NCI-H345 treated with DMSO at 0.1 percent for 48 hours (cell line): ENCODE measurements at regions not wholly inside any gene's neighbourhood (a gene's known extent, or its start where the extent isn't known, plus 50 kb on each side); places are given as distances from the start of the nearest gene placed in this dataset.
"Not testable (repeated sequence)": the region's sequence is repeated elsewhere in the genome, so short reads cannot be mapped to it uniquely, and the experiment has no call there.

Experiments used
- DNase-seq: peaks from one replicate; lab custom pipeline; 2025; ENCODE audit not compliant: unreplicated experiment; lab: John Stamatoyannopoulos, UW

DNA sequence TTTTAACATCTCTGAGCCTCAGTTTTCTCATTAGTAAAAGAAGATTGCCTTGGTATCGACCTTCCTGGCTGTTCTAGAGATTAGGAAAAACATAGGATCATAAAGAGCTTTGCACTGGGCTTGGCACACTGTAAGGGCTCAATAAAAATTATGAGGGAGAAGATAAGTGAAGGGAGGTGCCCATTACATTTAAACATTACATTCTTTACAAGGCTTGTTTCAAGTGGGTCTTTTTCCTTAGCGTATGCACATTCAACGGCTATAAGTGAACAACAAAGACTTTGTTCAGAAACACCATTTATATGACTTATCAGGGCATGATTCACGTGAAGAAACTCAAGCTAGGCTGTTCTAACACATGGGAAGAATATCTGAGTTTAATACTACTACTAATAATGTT, 351.9 kb upstream of the NPVF start:
- no peak for DNase-seq

DNA sequence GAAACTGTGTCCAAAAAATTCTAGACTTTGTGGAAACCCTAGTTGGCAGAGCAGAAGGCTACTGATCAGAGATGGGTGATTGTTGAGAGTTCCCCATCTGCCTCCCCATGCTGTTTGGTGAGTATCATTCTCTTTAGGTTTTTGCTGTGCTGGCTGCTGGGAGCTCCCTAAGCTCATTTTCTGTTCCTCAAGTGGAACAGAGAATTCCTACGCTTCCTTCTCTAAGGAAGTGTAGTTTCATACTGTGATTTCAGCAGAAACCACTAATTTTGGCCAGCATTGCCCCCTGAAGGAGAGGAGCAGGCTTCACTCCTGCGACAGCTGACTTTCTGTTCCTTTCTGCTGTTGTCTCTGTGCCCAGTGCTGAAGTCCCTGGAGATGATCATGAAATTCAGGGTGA, 355.3 kb upstream of the NPVF start:
- DNase-seq = no peak

DNA sequence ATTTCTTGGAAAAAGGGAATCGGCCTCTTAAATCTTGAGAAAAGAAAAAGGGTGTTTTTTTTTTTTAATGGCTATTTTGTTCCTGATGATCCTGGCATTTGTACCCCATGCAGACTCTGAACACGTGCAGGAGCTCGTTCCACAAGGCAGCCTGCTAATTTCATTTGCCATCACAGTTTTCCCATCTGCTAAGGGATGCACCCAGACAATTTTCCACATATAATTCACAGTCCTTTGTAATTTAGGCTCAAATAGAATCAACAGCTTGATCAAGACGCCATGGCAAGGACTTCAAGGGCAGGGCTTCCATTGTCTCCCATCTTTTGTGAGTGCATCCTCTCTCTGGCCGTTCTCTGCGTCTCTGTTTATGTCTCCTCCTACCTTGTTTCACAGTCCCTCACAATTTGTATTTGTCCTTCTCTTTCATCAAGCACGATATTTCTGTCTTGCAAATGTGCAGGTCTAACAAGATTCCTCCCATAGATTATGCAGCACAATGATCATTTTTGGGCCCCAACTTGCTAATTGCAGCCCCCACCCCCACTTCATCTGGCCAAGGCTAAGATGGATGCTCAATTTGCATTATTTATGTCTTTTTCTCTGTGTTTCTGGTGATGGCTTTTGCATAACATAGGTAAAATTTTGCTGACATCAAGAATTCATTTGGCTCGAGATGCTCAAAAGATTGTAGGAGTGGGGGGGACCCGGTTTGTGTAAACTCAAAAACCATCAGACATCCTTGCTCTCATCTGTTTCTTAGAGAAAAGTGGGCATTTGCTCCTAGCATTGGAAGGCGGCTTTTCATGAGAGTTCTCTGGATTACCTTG, 356.0 kb upstream of the NPVF start:
- no peak for DNase-seq

DNA sequence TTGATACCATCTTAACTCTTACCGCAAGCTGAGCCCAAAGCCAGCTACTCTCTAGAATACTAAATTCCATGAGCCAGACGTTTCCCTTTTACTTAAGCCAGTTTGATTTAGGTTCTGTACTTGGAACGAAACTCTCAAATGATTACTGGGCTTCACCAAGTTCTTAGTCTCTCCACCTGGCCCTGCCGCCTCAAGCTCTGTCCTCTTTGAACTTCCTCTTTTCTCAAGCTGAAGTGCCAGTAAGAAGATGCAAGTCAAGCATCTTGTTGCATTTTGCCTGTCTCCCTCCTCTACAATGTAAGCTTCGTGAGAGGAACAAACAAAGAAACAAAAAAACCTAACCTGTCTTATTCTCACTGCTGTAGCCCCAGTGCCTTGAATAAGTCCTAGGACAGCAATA, 358.2 kb upstream of the NPVF start:
- no peak for DNase-seq

DNA sequence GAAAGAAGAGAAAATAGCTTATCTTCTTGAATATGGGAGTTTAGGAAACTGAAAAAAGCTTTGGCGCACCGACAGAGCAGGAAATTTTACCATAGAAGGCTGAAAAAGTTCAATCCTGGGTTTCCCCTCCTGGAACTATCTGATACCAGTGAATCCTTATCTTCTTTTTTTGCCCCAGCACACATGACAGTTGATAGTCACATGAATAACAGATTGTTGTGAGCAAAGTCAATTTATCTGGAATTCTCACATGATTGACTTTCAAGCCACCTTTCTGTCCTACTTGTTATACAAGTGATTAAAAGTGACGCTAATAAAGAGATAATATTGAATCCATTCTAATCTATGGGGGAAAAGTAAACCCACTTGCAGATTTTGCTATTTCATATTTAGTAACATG, 365.8 kb upstream of the NPVF start:
- DNase-seq = no peak

DNA sequence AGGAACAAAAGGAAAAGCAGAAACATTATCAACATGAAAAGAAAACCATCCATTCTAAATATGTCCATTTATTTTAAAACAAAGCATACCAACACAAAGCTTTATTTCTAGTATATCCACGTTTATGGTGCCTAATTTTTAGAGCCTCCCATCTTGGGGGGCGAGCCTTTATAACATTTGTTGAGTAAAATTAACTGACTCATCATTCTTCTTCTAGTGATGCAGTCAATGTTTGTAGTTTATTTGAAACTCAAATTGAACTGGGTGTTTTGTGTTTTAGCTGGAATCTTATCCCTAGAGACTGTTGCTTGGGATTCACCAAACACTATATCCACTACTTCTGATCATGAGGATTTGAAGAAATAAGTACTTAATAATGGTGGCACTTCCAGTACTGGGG, 366.4 kb upstream of the NPVF start:
- no peak for DNase-seq

DNA sequence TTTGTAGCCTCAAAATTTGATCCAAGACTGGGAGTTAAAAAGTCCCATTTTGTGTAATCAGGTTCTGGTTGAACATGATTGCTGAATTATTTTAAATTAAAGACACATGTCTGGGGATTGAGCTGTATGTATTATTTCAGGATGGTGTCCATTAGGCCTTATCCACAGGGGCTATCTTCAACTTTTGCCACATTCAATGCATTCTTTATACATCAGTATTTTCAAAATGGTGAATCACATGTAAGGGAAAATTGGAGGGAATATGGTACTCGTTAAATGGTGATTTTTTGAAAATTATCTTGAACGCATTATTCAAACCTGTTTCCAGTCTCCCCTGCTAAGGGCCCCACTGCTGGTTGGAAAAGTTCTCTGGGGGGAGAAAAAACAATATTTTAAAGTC, 367.7 kb upstream of the NPVF start:
- no peak for DNase-seq

DNA sequence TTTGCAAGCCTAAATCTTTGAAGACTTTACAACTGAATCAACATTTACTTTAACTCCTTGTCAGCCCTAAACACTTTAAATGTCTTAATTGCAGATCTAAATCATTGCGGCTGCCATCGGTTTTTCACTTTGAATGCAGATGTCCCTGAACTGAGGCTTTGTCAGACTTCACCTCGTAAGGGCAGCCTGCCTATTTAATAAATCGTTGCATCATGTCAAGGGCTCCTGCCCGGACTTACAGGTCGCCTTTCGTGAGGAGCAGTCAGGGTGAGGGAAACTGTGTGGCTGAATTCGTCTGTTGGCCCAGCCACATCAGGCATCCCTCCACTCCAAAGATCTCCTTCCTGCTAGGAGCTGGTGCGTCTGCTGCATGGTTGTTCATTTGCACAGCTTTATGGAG, 368.2 kb upstream of the NPVF start:
- DNase-seq = no peak

DNA sequence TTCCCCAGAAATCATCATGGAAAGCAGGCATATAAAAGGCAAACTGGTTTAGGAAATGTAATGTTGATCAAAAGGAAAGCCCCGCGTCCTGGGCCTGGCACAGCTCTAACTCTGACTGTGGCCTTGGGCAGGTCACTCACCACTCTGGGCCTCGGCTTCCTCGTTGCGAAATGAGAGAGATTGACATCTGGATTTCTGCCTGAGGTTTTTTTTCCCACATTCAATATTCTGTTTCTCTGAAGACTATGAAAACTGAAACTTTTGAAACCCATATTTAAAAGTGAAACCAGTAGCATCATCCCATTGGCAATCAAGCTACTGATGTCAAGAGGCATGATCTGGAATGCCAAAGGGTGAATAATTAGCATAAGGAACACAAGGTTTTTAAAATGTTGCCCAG, 369.7 kb upstream of the NPVF start:
- no peak for DNase-seq

DNA sequence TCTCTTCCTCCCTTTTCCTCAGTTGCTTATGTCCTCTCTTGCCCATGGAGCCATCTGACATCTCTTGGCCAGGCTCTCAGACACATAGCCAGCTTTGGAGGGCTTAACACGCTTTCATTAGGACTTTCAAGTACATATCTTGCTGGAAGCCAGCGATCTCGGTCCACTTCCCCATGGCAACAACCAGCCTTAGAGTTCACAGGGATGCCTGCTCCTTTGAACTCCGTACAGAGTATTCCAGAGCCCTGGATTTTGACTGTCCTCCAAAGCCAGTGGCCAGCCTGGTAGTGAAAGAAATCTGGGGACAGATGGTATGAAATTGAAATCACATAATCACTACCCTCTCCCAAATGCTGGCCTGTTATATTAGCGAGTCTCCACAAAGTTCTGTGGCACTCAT, 370.5 kb upstream of the NPVF start:
- DNase-seq = no peak

DNA sequence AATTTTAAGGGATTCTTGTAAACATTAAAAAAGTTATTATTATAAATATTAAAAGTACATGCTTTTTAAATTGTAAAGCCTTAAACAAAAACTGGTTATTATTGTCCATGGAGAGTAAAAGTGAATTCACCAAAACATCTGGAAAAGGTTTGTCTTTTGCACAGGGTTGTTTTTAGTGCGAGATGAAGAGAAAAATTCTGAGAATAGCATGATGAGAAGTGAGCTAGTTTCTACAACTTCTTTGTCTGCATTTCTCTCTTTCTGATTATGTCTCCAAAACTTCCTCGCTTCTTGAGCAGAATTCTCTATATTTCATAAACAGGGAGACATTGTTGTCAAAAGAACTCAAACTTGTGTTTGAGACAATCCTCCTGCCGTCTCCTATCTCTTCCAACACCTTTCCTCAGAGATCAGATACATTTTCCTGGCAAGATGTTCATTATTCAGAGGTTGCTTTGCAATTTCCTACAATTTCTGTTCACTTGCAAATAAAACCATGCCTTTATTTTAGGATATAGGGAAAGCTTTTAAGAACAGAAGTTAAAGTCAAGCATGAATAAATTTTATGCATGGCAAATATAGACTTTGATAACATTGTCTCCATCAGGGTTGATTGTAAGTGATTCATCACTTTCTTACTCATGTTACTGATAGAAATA, 372.1 kb upstream of the NPVF start:
- no peak for DNase-seq

DNA sequence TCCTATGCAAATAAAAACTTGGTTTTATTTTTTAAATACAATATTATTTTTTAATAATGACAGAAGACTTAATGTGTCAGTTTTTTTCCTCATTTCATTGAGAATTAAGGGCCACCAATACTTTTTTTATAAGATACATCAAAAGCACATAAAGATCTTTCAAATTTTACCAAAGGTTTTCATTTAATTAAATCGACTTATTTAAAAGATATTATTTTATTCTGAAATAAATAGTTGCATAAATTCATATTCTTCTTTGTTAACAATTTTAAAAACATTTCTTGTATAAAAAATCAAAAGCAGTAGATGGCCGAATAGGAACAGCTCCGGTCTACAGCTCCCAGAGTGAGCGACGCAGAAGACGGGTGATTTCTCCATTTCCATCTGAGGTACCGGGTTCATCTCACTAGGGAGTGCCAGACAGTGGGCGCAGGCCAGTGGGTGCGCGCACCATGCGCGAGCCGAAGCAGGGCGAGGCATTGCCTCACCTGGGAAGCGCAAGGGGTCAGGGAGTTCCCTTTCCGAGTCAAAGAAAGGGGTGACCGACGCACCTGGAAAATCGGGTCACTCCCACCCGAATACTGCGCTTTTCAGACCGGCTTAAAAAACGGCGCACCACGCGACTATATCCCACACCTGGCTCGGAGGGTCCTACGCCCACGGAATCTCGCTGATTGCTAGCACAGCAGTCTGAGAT, 374.6 kb upstream of the NPVF start:
- not testable (repeated sequence) for DNase-seq

DNA sequence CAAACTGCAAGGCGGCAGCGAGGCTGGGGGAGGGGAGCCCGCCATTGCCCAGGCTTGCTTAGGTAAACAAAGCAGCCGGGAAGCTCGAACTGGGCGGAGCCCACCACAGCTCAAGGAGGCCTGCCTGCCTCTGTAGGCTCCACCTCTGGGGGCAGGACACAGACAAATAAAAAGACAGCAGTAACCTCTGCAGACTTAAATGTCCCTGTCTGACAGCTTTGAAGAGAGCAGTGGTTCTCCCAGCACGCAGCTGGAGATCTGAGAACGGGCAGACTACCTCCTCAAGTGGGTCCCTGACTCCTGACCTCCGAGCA, 375.1 kb upstream of the NPVF start:
- not testable (repeated sequence) for DNase-seq

DNA sequence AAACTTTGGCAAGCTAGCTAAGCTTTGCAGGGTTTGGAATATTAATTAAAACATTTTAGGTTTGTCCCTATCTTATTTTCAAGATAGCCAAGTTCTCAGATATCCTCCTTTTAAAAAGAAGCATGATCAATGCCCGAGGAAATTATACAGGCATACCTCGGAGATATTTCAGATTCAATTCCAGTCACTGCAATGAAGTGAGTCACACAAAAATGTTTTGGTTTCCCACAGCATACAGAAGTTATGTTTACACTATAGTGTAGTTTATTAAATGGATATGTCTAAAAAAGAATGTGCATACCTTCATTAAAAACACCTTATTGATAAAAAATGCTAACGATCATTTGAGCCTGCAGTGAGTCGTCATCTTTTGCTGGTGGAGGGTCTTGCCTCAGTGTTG, 382.9 kb upstream of the NPVF start:
- no peak for DNase-seq

DNA sequence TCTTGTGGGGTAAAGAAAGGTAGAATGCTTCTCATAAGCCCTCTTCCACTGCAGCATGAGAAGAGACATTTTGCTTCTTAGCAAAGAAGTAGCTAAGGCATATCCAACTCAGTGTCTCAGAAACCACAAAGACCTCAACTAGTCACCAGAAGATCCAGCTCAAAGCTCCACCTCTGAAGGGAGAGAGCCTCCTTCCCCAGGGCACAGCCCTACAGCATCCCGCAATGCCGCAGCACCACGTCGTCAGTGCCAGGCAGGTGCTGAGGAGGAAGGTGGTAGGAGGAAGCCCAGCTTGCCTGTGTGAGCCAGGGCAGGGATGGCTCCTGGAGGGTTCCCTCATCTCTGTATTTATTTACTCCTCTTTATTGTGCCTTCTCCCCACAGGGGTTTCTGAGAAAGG, 385.6 kb upstream of the NPVF start:
- DNase-seq = no peak

DNA sequence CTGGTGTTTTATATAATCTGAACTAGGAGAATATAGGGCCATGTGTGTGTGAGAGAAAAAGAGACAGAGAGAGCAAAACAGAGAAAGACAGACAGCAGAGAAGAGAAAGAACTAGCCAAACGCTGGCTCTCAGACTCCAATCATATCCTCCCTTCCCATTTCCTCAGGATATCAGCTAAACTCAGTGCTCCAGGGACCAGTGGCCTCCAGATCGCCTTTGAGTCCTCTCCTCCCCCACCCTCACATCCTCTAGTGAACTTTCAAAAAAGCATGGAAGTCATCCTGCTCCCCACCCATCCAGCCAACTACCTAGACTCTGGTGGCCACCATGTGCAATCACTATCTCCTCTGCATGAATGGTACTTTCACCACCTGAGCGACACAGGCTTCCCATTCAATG, 386.1 kb upstream of the NPVF start:
- DNase-seq = no peak

DNA sequence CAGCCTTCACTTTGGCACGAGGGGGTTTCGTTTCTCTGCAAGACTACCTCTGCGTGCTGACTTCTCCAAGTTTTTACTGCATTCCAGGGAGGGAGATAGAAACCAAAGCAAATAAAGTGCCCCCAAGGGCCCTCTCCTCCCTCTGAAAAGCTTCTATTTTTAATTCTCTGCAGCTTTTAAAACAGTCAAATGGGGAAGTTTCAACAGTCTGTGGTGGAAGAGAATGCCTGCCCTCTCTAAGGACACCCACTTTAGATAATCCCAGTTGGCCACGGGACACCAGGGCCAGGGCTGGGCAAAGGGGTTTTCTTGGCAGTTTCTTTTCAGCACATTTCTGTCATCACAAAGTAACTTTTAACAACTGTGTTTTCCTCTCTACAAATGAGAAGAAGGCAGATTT, 386.7 kb upstream of the NPVF start:
- no peak for DNase-seq

DNA sequence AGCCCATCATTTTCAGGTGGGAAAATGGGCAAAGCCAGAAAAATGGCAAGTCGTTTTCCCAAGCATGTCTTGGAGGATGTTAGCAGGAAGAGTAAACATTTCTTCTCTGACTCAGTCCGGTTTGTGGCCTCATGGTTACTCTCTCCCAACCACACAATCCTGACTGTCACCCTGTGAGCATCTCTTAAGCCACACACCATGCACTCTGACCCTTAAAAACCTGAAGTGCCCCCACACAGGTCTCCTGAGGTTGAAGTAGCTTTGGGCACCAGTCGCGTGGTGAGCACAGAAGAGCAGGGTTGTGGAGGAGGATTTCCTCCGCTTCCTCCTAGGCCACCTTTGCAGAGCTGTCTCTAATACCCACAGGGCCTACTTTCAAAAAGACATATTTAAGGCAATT, 387.3 kb upstream of the NPVF start:
- DNase-seq = no peak

DNA sequence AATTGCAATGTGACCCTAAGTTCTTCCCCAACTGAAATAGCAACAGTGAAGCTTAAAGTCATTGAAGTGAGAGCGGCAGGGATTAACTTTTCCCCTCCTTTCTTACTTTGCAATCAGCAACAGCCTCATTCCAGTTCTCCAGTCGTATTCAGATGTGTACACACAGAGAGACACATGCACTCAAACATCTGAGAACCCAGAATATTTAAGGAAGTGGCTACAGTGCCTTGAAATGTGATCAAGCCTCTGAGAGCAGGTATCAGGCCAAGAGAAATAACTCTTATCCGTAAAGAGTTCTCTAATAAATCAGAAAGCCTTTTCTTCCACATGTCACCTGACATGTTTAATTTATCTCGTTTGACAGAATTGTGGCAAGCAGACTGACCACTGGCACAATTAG, 388.9 kb upstream of the NPVF start:
- DNase-seq = no peak

DNA sequence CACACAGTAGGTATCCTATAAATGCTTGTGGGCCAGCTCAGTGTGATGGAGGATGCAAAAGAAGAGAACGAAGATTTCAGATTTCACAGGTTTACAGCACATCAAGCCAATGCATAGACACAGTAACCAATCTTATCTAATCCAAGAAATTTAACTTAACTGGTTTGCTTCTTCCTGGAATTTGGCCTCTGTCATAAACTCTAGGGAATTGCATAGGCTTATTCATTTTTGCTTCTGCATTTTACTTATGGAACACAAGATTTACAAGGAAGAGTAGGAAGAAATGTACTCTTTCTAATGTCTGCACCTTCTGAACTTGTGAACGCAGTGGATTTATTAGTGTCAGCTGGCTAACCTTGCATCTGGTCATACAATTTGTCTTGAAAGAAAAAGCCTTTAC, 389.4 kb upstream of the NPVF start:
- DNase-seq = no peak

DNA sequence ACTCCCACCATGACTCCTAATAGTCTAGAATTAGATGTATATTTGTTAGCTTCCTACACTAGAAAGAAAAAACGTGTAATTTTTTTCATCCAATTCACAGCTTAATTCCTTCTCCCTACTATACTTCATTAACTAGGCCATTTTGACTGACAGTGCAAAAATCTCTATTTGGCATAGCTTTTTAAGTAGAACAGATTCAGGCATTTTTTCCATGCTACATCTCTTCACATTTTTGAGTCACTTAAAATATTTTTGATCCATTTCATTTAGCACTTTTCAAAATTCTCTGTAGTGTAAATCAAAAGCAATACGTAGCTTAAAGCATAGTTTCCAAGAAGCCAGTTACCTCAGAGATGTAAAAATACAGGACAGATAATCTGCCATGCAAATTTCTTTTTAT, 391.1 kb upstream of the NPVF start:
- DNase-seq = no peak

DNA sequence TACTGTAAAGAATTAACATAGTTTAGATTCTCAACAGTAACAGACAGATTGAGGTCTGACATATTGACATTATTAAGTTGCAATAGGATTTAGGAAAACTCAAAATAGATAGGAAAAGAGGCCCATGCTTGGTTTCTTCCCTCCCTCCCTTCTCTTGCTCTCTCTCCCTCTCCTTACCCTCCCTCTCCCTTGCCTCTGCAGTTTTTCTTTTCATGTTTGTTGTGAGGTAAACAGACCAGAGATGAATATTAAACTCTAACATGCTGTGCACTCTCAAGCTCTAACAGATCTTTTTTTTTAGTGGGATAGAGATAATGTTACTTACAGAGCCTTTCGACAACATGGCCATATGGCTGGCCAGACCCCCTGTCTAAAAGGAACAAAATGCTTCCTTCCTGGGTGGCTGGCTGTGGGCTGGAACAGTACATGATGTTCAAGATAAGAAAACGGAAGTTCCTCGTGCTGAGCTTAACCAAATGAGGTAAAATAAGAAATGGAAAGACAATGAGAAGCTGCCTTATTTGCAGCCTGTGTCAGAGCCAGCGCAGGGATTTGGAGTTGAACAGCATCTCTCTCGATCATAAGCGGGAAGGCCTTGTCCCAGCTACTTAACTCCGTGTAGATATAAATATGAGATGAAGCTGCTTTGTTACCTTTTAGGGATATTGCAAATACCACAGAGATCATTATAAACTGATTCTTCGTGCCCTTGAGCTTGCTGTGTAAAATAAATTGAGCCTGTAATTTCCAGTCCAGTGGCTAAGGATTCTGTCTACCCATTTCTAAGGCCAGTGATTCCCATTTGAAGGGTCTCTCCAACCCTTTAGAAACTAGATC, 391.9 kb upstream of the NPVF start:
- DNase-seq = no peak
